ENCODE measurements at regions not wholly inside any gene's neighbourhood (a gene's known extent, or its start where the extent isn't known, plus 50 kb on each side); places are given as distances from the start of the nearest gene placed in this dataset.

DNA sequence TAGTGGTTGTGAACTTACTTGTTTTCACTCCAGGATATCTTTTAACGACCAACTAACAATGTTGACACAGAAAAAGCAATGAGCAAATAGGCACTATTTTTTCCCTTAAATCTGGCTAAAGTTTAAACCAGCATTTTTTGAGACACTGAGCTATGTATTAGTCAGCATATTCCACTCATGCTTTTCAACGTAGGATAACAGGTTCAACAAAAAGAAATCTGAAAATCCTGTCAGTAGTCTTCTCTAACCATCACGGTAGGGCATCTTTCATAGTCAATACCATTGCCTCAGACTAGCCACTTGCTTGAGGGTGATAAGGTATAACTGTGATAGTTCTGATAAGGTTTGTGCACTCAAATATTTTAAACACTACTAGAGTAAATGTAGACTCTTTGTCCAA lies 1177.3 kb upstream of the NUDT12 start (continued):
- no peak for TF ChIP-seq ZNF76 (tag by site-specific recombination; IDR thresholded peaks at IDR 0.05; ENCODE audit: borderline replicate concordance, low read depth)
- no peak for TF ChIP-seq ZNF274 (IDR thresholded peaks at IDR 0.05; ENCODE audit: low read length)
- TF ChIP-seq ZNF274 (tag by site-specific recombination; IDR thresholded peaks at IDR 0.05; ENCODE audit: borderline replicate concordance): no peak
- no peak for TF ChIP-seq RBAK (tag by site-specific recombination; IDR thresholded peaks at IDR 0.05)
- TF ChIP-seq ZXDB (tag by site-specific recombination; IDR thresholded peaks at IDR 0.05): no peak
- TF ChIP-seq ZIC2 (tag by site-specific recombination; IDR thresholded peaks at IDR 0.05): no peak
- TF ChIP-seq ZNF626 (tag by site-specific recombination; IDR thresholded peaks at IDR 0.05): no peak

GRCh38 chr5:104739503-104739902 lies 1176.9 kb upstream of the NUDT12 start:
- no peaks in the 10 kb centered on the region for H3K4me1 ChIP-seq (ENCODE audit: control insufficient read depth, insufficient read depth, low read length)
- ChIA-PET CTCF (no interaction called here), POLR2A (no interaction called here)
- no peaks in the 10 kb centered on the region for H3K9me3 ChIP-seq (ENCODE audit: control insufficient read depth, insufficient read depth, low read depth, low read length)
- TF ChIP-seq ZNF513 (tag by site-specific recombination; IDR thresholded peaks at IDR 0.05): no peak
- no peak for TF ChIP-seq ZNF529 (tag by site-specific recombination; IDR thresholded peaks at IDR 0.05; ENCODE audit: insufficient replicate concordance)
- no peak for TF ChIP-seq ZNF600 (tag by site-specific recombination; IDR thresholded peaks at IDR 0.05)
- TF ChIP-seq ZNF311 (tag by site-specific recombination; IDR thresholded peaks at IDR 0.05; ENCODE audit: borderline replicate concordance): no peak
- TF ChIP-seq ZNF2 (tag by site-specific recombination; IDR thresholded peaks at IDR 0.05): no peak
- TF ChIP-seq ZFHX2 (tag by site-specific recombination; conservative IDR thresholded peaks at IDR 0.05): no peak
- no peak for TF ChIP-seq ZNF138 (tag by site-specific recombination; IDR thresholded peaks at IDR 0.05; ENCODE audit: borderline replicate concordance)
- no peak for TF ChIP-seq ZNF423 (tag by site-specific recombination; IDR thresholded peaks at IDR 0.05)
- no peak for TF ChIP-seq ZNF776 (tag by site-specific recombination; IDR thresholded peaks at IDR 0.05; ENCODE audit: borderline replicate concordance)
- no peak for TF ChIP-seq ZSCAN23 (tag by site-specific recombination; IDR thresholded peaks at IDR 0.05)
- TF ChIP-seq ZFP69B (tag by site-specific recombination; IDR thresholded peaks at IDR 0.05): no peak
- no peak overlapping the region for H3K27ac ChIP-seq (ENCODE audit: extremely low read depth, low read depth, low read length)
- H3K4me3 ChIP-seq (ENCODE audit: low read depth, low read length): no peak overlapping the region
- H3K36me3 ChIP-seq (ENCODE audit: control insufficient read depth in 2 of 2, insufficient read depth in 1 of 2, low read length in 2 of 2): no peaks in the 10 kb centered on the region

DNA sequence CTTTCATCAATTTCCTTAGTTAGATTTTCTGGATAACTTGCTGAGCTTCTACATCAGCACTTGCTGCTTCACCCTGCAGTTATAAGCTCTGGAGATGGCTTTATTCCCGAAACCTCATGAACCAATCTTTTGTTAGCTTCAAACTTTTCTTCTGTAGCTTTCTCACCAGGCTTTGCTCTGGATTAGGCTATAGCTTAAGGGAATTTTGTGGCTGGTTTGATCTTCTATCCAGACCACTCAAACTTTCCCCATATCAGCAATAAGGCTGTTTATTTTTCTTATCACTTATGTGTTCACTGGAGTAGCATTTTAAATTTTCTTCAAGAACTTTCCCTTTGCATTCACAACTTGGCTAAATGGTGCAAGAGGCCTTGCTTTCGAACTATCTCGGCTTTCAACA lies 1173.5 kb upstream of the NUDT12 start:
- Histone ChIP-seq H3K36me3 (ENCODE audit: control insufficient read depth in 2 of 2, insufficient read depth in 1 of 2, low read length in 2 of 2) (no peaks in the 10 kb centered on the region), H3K4me1 (ENCODE audit: control insufficient read depth, insufficient read depth, low read length) (no peaks in the 10 kb centered on the region), H3K9me3 (ENCODE audit: control insufficient read depth, insufficient read depth, low read depth, low read length) (no peaks in the 10 kb centered on the region), H3K4me3 (ENCODE audit: low read depth, low read length) (no peak overlapping the region), H3K27ac (ENCODE audit: extremely low read depth, low read depth, low read length) (no peak overlapping the region)
- TF ChIP-seq, protein P1, sequence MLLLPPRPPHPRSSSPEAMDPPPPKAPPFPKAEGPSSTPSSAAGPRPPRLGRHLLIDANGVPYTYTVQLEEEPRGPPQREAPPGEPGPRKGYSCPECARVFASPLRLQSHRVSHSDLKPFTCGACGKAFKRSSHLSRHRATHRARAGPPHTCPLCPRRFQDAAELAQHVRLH (tag by site-specific recombination; IDR thresholded peaks at IDR 0.05): no peak
- TF ChIP-seq ZIC2 (tag by site-specific recombination; IDR thresholded peaks at IDR 0.05): no peak
- no peak for TF ChIP-seq ZNF354C (tag by site-specific recombination; IDR thresholded peaks at IDR 0.05; ENCODE audit: borderline replicate concordance, low read depth)
- TF ChIP-seq, protein P2, sequence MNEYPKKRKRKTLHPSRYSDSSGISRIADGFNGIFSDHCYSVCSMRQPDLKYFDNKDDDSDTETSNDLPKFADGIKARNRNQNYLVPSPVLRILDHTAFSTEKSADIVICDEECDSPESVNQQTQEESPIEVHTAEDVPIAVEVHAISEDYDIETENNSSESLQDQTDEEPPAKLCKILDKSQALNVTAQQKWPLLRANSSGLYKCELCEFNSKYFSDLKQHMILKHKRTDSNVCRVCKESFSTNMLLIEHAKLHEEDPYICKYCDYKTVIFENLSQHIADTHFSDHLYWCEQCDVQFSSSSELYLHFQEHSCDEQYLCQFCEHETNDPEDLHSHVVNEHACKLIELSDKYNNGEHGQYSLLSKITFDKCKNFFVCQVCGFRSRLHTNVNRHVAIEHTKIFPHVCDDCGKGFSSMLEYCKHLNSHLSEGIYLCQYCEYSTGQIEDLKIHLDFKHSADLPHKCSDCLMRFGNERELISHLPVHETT (tag by site-specific recombination; IDR thresholded peaks at IDR 0.05): no peak
- TF ChIP-seq TRIM28 (IDR thresholded peaks at IDR 0.05; ENCODE audit: borderline replicate concordance, low read length): no peak
- no peak for TF ChIP-seq BCL11A (tag by site-specific recombination; IDR thresholded peaks at IDR 0.05; ENCODE audit: low read depth)
- no peak for TF ChIP-seq PRDM4 (tag by site-specific recombination; IDR thresholded peaks at IDR 0.05)
- TF ChIP-seq AEBP2 (tag by site-specific recombination; IDR thresholded peaks at IDR 0.05; ENCODE audit: borderline replicate concordance): no peak
- CTCF ChIA-PET: no interaction called here
- POLR2A ChIA-PET: no interaction called here

Measured in HEK293 (cell line).